GM12878 (cell line): ENCODE measurements at regions not wholly inside any gene's neighbourhood (a gene's known extent, or its start where the extent isn't known, plus 50 kb on each side); places are given as distances from the start of the nearest gene placed in this dataset.

ENCODE experiments used
- BCL11A ChIP-seq: IDR thresholded peaks from 2 replicates; pipeline ENCODE4 v1.6.1; 2011; ENCODE audit warnings: low read depth, low read length
- CBX5 ChIP-seq: sonication (generic); IDR thresholded peaks from 2 replicates; pipeline ENCODE4 v1.6.1; 2016; ENCODE audit warnings: low read depth, moderate library complexity, mild to moderate bottlenecking, inconsistent platforms
- CREB1 ChIP-seq: IDR thresholded peaks from 2 replicates; pipeline ENCODE4 v1.6.1; 2012; ENCODE audit warnings: low read depth, mild to moderate bottlenecking, inconsistent platforms
- CTCF ChIP-seq, 3 experiments: IDR thresholded peaks in 2 of 3; conservative IDR thresholded peaks in 1 of 3; 2 replicates each; pipeline ENCODE4 v1.5.1; 2011; ENCODE audit warnings: low read depth in 3 of 3, low read length in 3 of 3, mild to moderate bottlenecking in 3 of 3, control low read depth in 2 of 3, moderate library complexity in 2 of 3, inconsistent platforms in 1 of 3, mixed read lengths in 1 of 3; ENCODE audit not compliant: control insufficient read depth in 2 of 3, insufficient read depth in 1 of 3; ENCODE audit errors: extremely low read depth in 1 of 3
- EP300 ChIP-seq, 2 experiments: fragments of 150-350 bp in 1 of 2; IDR thresholded peaks; 2 replicates each; pipeline ENCODE4 v1.6.1; 2011 to 2012; ENCODE audit warnings: low read depth in 2 of 2, low read length in 2 of 2, borderline replicate concordance in 1 of 2, improper control_type of control experiment in 1 of 2, inconsistent platforms in 1 of 2; ENCODE audit not compliant: control insufficient read depth in 1 of 2
- MAX ChIP-seq: IDR thresholded peaks from 2 replicates; pipeline ENCODE4 v1.6.1; 2012; ENCODE audit warnings: low read depth, low read length, improper control_type of control experiment
- POLR2A ChIP-seq: IDR thresholded peaks from 2 replicates; pipeline ENCODE4 v1.6.1; 2011; ENCODE audit warnings: low read depth, mild to moderate bottlenecking, low read length
- POLR2AphosphoS2 ChIP-seq: IDR thresholded peaks from 2 replicates; pipeline ENCODE4 v1.6.1; 2011; ENCODE audit warnings: low read depth, mild to moderate bottlenecking, low read length, improper control_type of control experiment, moderate library complexity
- POLR2AphosphoS5 ChIP-seq: IDR thresholded peaks from 2 replicates; pipeline ENCODE4 v1.6.1; 2011; ENCODE audit warnings: mild to moderate bottlenecking, low read length, inconsistent platforms
- RAD21 ChIP-seq: IDR thresholded peaks from 2 replicates; pipeline ENCODE4 v1.6.1; 2011; ENCODE audit warnings: mild to moderate bottlenecking, low read depth, low read length, moderate library complexity; ENCODE audit not compliant: insufficient read depth
- REST ChIP-seq: IDR thresholded peaks from 2 replicates; pipeline ENCODE4 v1.6.1; 2012; ENCODE audit warnings: mild to moderate bottlenecking, low read depth, low read length
- SUZ12 ChIP-seq: fragments of 200-600 bp; sonication (generic); IDR thresholded peaks from one replicate; pipeline ENCODE4 v1.6.1; 2018; ENCODE audit warnings: antibody characterized with exemption, mild to moderate bottlenecking; ENCODE audit not compliant: unreplicated experiment
- ZSCAN29 ChIP-seq: fragments of 450-650 bp; IDR thresholded peaks from 2 replicates; pipeline ENCODE4 v1.6.1; 2017; ENCODE audit warnings: mild to moderate bottlenecking, moderate library complexity

GRCh38 chr4:171169396-171169795 lies 643.8 kb upstream of the GALNTL6 start:
- no peak for TF ChIP-seq REST
- no peak for TF ChIP-seq ZSCAN29
- no peak for TF ChIP-seq EP300 (IDR thresholded peaks at IDR 0.05; ENCODE audit: borderline replicate concordance in 1 of 2, control insufficient read depth in 1 of 2, low read depth in 2 of 2, low read length in 2 of 2)
- no peak for TF ChIP-seq CTCF (IDR thresholded peaks at IDR 0.05 in 2 of 3, conservative IDR thresholded peaks at IDR 0.05 in 1 of 3; ENCODE audit: control insufficient read depth in 2 of 3, extremely low read depth in 1 of 3, insufficient read depth in 1 of 3, low read depth in 3 of 3, low read length in 3 of 3)
- TF ChIP-seq POLR2AphosphoS2, result no peak
- TF ChIP-seq BCL11A, result no peak
- TF ChIP-seq MAX, result no peak
- no peak for TF ChIP-seq SUZ12
- no peak for TF ChIP-seq CBX5
- TF ChIP-seq CREB1, result no peak
- TF ChIP-seq POLR2AphosphoS5, result no peak
- no peak for TF ChIP-seq RAD21
- TF ChIP-seq POLR2A, result no peak
